Omental fat pad (tissue), 3 donors: ENCODE measurements at regions not wholly inside any gene's neighbourhood (a gene's known extent, or its start where the extent isn't known, plus 50 kb on each side); places are given as distances from the start of the nearest gene placed in this dataset.

Experiments
- ATAC-seq: fragments of 150-250 bp; one replicate; pipeline ENCODE4 v1.9.1; 2016; ENCODE audit warnings: mild to moderate bottlenecking, moderate library complexity; ENCODE audit not compliant: low FRiP score
- DNase-seq: peaks from one replicate; pipeline ENCODE4 v3.0.0-alpha.2; 2019; ENCODE audit warnings: low spot score
- TF ChIP-seq, protein P1 (sequence below), 3 donors: fragments of 450-650 bp; IDR thresholded peaks; one replicate each; pipeline ENCODE4 v1.5.1; 2016 to 2017; ENCODE audit warnings: antibody characterized with exemption in 3 of 3, mild to moderate bottlenecking in 3 of 3, moderate library complexity in 2 of 3

DNA sequence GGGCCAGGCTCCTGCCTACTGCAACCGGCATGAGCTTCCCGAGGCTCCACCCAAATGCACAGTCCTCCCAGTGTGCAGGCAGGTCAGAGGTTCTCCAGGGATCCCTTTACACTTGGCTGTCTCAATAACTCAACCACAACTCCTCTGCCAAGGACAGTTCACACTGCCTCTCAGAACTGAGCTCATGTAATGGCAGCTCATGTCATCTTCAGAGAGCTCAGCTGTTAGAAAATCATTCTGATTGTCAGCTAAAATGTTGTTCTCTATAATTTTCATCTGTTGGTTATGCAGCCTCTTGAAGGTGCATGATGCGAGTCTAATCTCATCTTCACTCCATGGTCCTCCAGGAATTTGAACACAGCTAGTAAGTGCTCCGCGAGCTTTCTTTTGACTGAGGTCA lies 76.7 kb downstream of the SST start:
- DNase-seq (no peak), ATAC-seq (no peak)
- TF ChIP-seq, protein P1, sequence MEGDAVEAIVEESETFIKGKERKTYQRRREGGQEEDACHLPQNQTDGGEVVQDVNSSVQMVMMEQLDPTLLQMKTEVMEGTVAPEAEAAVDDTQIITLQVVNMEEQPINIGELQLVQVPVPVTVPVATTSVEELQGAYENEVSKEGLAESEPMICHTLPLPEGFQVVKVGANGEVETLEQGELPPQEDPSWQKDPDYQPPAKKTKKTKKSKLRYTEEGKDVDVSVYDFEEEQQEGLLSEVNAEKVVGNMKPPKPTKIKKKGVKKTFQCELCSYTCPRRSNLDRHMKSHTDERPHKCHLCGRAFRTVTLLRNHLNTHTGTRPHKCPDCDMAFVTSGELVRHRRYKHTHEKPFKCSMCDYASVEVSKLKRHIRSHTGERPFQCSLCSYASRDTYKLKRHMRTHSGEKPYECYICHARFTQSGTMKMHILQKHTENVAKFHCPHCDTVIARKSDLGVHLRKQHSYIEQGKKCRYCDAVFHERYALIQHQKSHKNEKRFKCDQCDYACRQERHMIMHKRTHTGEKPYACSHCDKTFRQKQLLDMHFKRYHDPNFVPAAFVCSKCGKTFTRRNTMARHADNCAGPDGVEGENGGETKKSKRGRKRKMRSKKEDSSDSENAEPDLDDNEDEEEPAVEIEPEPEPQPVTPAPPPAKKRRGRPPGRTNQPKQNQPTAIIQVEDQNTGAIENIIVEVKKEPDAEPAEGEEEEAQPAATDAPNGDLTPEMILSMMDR (IDR thresholded peaks at IDR 0.05), result no peak

DNA sequence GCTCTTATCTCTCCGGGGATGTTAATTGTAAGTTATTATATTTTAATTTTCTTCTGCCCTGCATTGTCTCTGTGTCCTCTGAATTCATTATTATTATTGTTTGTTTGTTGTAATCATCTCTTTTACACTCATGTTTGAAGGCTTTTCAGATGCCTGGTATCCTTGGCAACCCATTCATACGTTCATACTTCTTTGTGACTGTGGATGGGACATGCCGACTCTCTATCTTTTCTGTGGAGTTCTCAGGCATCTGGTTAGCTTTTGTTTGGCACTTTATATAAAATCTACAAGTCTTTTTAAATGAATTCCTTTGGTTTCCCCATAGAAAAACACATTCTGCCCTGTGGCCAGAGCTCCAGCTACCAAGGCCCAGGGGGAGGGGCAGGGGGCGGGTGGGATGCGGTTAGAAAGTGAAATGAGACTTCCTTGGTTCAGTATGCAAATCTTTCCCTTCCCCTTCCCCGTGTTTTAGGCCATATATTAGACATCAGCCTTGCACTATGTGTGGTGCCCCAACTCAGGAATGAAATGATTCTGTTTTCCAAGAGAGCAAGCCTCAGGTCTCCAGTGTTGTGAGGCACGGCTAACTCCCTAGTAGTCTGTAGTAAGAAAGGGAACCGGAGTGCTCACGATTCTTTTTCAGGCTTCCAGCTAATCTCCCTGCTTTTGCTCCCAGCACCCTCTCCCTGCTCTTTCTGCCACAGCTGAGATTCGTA lies 79.2 kb downstream of the SST start:
- TF ChIP-seq, protein P1 (IDR thresholded peaks at IDR 0.05), result no peak
- ATAC-seq (no peak), DNase-seq (no peak)

GRCh38 chr3:187587076-187587475 lies 83.1 kb downstream of the SST start:
- ATAC-seq (no peak), DNase-seq (no peak)
- TF ChIP-seq, protein P1 (IDR thresholded peaks at IDR 0.05), result no peak

- TF ChIP-seq, protein P1 (IDR thresholded peaks at IDR 0.05), result no peak
- DNase-seq, result no peak
- ATAC-seq, result no peak
Observed at GRCh38 chr3:187586226-187586625, 84.0 kb downstream of the SST start.

DNA sequence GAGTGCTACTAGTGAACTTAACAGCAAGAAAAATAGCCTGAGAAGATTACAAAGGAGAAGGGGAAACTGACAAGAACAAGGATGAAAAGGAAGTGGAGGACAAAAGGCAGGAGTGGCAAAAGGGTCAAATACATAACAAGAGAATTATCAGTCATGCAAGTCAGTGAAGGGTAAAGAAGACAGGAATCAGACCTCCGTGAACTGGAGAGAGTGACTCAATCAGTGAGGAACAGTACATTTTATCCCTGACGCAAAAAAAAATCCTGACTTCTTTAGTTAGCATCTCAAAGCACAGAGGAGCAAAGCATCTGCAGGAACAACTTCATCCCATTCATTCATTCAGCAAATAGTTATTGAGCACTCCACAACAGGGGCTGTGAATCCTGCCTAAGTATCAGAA lies 97.8 kb downstream of the SST start:
- DNase-seq (no peak), ATAC-seq (no peak)
- TF ChIP-seq, protein P1 (IDR thresholded peaks at IDR 0.05), result no peak

DNA sequence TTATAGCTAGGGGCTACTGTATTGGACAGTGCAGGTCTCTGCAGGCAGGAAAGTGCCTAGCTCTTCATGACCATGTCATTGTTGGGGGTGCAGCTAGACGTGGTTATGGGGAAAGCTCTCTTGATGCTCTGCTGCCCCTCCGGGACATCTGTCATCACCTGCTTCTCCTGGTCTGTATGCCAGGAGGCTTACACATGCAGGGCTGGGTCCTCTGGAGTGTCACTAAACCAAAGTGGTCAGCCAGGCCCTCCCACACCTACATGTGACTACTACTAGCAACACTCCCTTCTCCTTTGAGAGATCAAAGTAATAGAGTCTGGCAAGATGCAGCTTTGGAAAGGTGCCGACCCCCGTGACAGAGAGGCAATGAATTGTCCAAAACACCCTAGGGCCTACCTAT lies 98.5 kb downstream of the SST start:
- ATAC-seq (no peak), DNase-seq (no peak)
- TF ChIP-seq, protein P1 (IDR thresholded peaks at IDR 0.05), result no peak

DNA sequence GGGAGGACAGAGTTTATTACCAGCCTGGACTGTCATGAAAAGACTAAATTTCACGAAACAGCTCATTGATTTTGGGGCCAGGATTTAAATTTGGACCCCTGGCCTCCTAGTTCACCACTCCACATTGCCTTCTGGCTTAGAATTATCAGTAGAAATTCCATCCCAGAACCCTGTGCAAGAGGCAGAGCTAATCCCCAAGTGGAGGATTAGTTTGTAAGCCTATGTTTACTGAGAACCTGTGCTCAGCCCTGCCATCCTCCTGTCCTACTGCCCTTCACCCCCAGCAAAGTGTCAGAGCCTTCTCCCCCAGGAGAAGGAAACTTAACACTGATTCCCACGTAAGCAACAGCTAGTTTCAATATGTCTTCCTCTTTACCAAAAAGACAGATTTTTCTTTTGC lies 99.4 kb downstream of the SST start:
- ATAC-seq (no peak), DNase-seq (no peak)
- TF ChIP-seq, protein P1 (IDR thresholded peaks at IDR 0.05), result no peak
